ENCODE measurements at regions not wholly inside any gene's neighbourhood (a gene's known extent, or its start where the extent isn't known, plus 50 kb on each side); places are given as distances from the start of the nearest gene placed in this dataset.
"Not testable (repeated sequence)": the region's sequence is repeated elsewhere in the genome, so short reads cannot be mapped to it uniquely, and the experiment has no call there.

- not testable (repeated sequence) for DNase-seq
These were observed 347.4 kb downstream of the MAGEE1 start for GRCh38 chrX:76774912-76775311.

- no peak for DNase-seq
These were observed 368.8 kb downstream of the MAGEE1 start for GRCh38 chrX:76796311-76796710.

- DNase-seq = no peak
These were observed 375.2 kb downstream of the MAGEE1 start for GRCh38 chrX:76802708-76803107.

- no peak for DNase-seq
These were observed 388.2 kb downstream of the MAGEE1 start for GRCh38 chrX:76815754-76816153.

GRCh38 chrX:76817279-76817678 lies 389.8 kb downstream of the MAGEE1 start:
- not testable (repeated sequence) for DNase-seq

- DNase-seq = no peak
These were observed 393.8 kb downstream of the MAGEE1 start for GRCh38 chrX:76821276-76821675.

GRCh38 chrX:76827672-76828071 lies 400.2 kb downstream of the MAGEE1 start:
- DNase-seq = no peak

- DNase-seq = not testable (repeated sequence)
These were observed 413.4 kb downstream of the MAGEE1 start for GRCh38 chrX:76840902-76841301.

GRCh38 chrX:76850851-76851250 lies 423.3 kb downstream of the MAGEE1 start:
- DNase-seq = no peak

GRCh38 chrX:76862509-76862908 lies 435.0 kb downstream of the MAGEE1 start:
- DNase-seq = no peak

GRCh38 chrX:76893930-76894329 lies 466.4 kb downstream of the MAGEE1 start:
- no peak for DNase-seq

GRCh38 chrX:76915836-76916235 lies 488.3 kb downstream of the MAGEE1 start:
- no peak for DNase-seq

- DNase-seq = no peak
These were observed 490.5 kb downstream of the MAGEE1 start for GRCh38 chrX:76918033-76918432.

GRCh38 chrX:76919761-76920160 lies 492.3 kb downstream of the MAGEE1 start:
- DNase-seq = no peak

GRCh38 chrX:76920607-76921006 lies 493.1 kb downstream of the MAGEE1 start:
- no peak for DNase-seq

- no peak for DNase-seq
These were observed 493.7 kb downstream of the MAGEE1 start for GRCh38 chrX:76921176-76921575.

- DNase-seq = no peak
These were observed 494.6 kb downstream of the MAGEE1 start for GRCh38 chrX:76922100-76922499.

GRCh38 chrX:76924616-76925015 lies 497.1 kb downstream of the MAGEE1 start:
- not testable (repeated sequence) for DNase-seq

GRCh38 chrX:76931518-76931917 lies 504.0 kb downstream of the MAGEE1 start:
- no peak for DNase-seq

GRCh38 chrX:76957485-76957884 lies 489.7 kb upstream of the FGF16 start:
- DNase-seq = no peak

- DNase-seq = no peak
These were observed 475.5 kb upstream of the FGF16 start for GRCh38 chrX:76971393-76972376.

GRCh38 chrX:76977452-76977851 lies 469.7 kb upstream of the FGF16 start:
- DNase-seq = no peak

- DNase-seq = no peak
These were observed 459.8 kb upstream of the FGF16 start for GRCh38 chrX:76987381-76987780.

GRCh38 chrX:76996641-76997040 lies 450.5 kb upstream of the FGF16 start:
- DNase-seq = no peak

GRCh38 chrX:77003530-77003929 lies 443.7 kb upstream of the FGF16 start:
- DNase-seq = no peak

Data from NCI-H2171 (cell line).